ENCODE measurements at regions not wholly inside any gene's neighbourhood (a gene's known extent, or its start where the extent isn't known, plus 50 kb on each side); places are given as distances from the start of the nearest gene placed in this dataset.

- ATAC-seq, result no peak
- no peaks in the 10 kb centered on the region for H3K27me3 ChIP-seq
- TF ChIP-seq CTCF (IDR thresholded peaks at IDR 0.05), result no peak
These were observed 209.4 kb upstream of the RBBP8 start for GRCh38 chr18:22723773-22724172.

GRCh38 chr18:22726469-22726868, 206.7 kb upstream of the RBBP8 start:
- intact Hi-C loops (cut with DNase I), result no loop called here
- H3K4me1 ChIP-seq, result no peaks in the 10 kb centered on the region
- TF ChIP-seq CTCF (IDR thresholded peaks at IDR 0.05), result no peak

More at GRCh38 chr18:22723773-22724172, 209.4 kb upstream of the RBBP8 start:
- no peak for DNase-seq
- intact Hi-C loops (cut with DNase I), result no loop called here
- Histone ChIP-seq H3K27ac (no peak overlapping the region), H3K4me1 (no peaks in the 10 kb centered on the region), H3K9me3 (no peaks in the 10 kb centered on the region), H3K36me3 (no peaks in the 10 kb centered on the region), H3K4me3 (no peak overlapping the region)

GRCh38 chr18:22728016-22728415, 205.1 kb upstream of the RBBP8 start:
- intact Hi-C loops (cut with DNase I), result no loop called here
- ATAC-seq (no peak), DNase-seq (no peak)
- Histone ChIP-seq H3K4me3 (no peak overlapping the region), H3K36me3 (no peaks in the 10 kb centered on the region), H3K9me3 (no peaks in the 10 kb centered on the region), H3K4me1 (no peaks in the 10 kb centered on the region), H3K27ac (no peak overlapping the region), H3K27me3 (no peaks in the 10 kb centered on the region)
- no peak for TF ChIP-seq CTCF (IDR thresholded peaks at IDR 0.05)

More at GRCh38 chr18:22726469-22726868, 206.7 kb upstream of the RBBP8 start:
- Histone ChIP-seq H3K36me3 (no peaks in the 10 kb centered on the region), H3K27ac (no peak overlapping the region), H3K27me3 (no peaks in the 10 kb centered on the region), H3K4me3 (no peak overlapping the region), H3K9me3 (no peaks in the 10 kb centered on the region)
- DNase-seq (no peak), ATAC-seq (no peak)

GRCh38 chr18:22728481-22729105, 204.5 kb upstream of the RBBP8 start:
- intact Hi-C loops (cut with DNase I), result no loop called here
- no peaks in the 10 kb centered on the region for H3K9me3 ChIP-seq
- ATAC-seq, result no peak

GRCh38 chr18:22731398-22731797, 201.7 kb upstream of the RBBP8 start:
- Histone ChIP-seq H3K27me3 (no peaks in the 10 kb centered on the region), H3K36me3 (no peaks in the 10 kb centered on the region), H3K4me1 (no peaks in the 10 kb centered on the region), H3K27ac (no peak overlapping the region), H3K4me3 (no peak overlapping the region), H3K9me3 (no peaks in the 10 kb centered on the region)
- DNase-seq (no peak), ATAC-seq (peak; percentile 25)
- no peak for TF ChIP-seq CTCF (IDR thresholded peaks at IDR 0.05)
- intact Hi-C loops (cut with DNase I), result no loop called here

More at GRCh38 chr18:22728481-22729105, 204.5 kb upstream of the RBBP8 start:
- Histone ChIP-seq H3K27me3 (no peaks in the 10 kb centered on the region), H3K4me1 (no peaks in the 10 kb centered on the region), H3K36me3 (no peaks in the 10 kb centered on the region), H3K27ac (no peak overlapping the region), H3K4me3 (no peak overlapping the region)
- TF ChIP-seq CTCF (IDR thresholded peaks at IDR 0.05), result no peak
- DNase-seq, result no peak

All from upper lobe of right lung (tissue), 1 donor.